GM12891 (cell line): ENCODE measurements at regions not wholly inside any gene's neighbourhood (a gene's known extent, or its start where the extent isn't known, plus 50 kb on each side); places are given as distances from the start of the nearest gene placed in this dataset.

Source experiments
- PAX5 ChIP-seq: IDR thresholded peaks from 2 replicates; pipeline ENCODE4 v1.6.1; 2011; ENCODE audit warnings: low read length, moderate library complexity, mild to moderate bottlenecking; ENCODE audit not compliant: insufficient read depth, severe bottlenecking
- POLR2A ChIP-seq: IDR thresholded peaks from 2 replicates; pipeline ENCODE4 v1.6.1; 2011; ENCODE audit warnings: low read depth, low read length, control low read depth
- POLR2AphosphoS5 ChIP-seq: IDR thresholded peaks from 2 replicates; pipeline ENCODE4 v1.6.1; 2011; ENCODE audit warnings: low read depth, low read length, control low read depth
- TAF1 ChIP-seq: IDR thresholded peaks from 2 replicates; pipeline ENCODE4 v1.6.1; 2011; ENCODE audit warnings: low read depth, low read length, control low read depth

DNA sequence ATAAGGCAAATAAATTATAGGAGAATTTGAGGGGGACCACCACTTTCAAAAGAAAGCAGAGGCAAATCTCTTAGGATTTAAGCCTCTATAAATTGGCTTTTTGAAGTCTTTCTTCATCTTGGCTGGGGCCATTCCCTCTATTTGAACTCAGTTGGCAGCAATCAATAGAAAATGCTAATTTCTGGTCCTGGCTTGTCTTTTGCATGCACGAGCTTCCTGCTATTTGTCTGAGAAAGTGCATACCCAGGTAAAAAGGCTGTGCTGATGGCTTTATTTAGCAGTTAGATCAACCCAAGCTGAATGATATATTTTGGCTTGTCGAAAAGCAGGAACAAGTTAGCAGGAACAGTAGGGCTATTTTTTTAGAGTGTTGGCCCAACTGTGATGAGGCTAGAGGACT, 64.1 kb upstream of the GRAMD1B start:
- TF ChIP-seq POLR2A (no peak), PAX5 (no peak), POLR2AphosphoS5 (no peak), TAF1 (no peak)
